Muscle of leg (tissue), 3 donors: ENCODE measurements at regions not wholly inside any gene's neighbourhood (a gene's known extent, or its start where the extent isn't known, plus 50 kb on each side); places are given as distances from the start of the nearest gene placed in this dataset.

Experiments used
- DNase-seq: peaks from one replicate; pipeline ENCODE4 v3.0.0; 2013
- H3K27ac ChIP-seq: one replicate; pipeline ENCODE4 v1.5.1; 2013; ENCODE audit warnings: mild to moderate bottlenecking, low read length, control low read depth
- H3K27me3 ChIP-seq: one replicate; pipeline ENCODE4 v1.6.1; 2013; ENCODE audit warnings: low read length; ENCODE audit not compliant: control insufficient read depth, insufficient read depth
- H3K36me3 ChIP-seq: one replicate; pipeline ENCODE4 v1.6.1; 2013; ENCODE audit warnings: low read length; ENCODE audit not compliant: control insufficient read depth, insufficient read depth
- H3K4me1 ChIP-seq: one replicate; pipeline ENCODE4 v1.6.1; 2013; ENCODE audit warnings: low read length; ENCODE audit not compliant: control insufficient read depth, insufficient read depth
- H3K4me3 ChIP-seq: one replicate; pipeline ENCODE4 v1.5.1; 2013; ENCODE audit warnings: low read length, control low read depth
- H3K9me3 ChIP-seq: replicated peaks from 2 replicates; pipeline ENCODE4 v1.6.1; 2013; ENCODE audit warnings: low read depth, low read length; ENCODE audit not compliant: control insufficient read depth
- WGBS: methylation state at CpG from one replicate; pipeline ENCODE4 v1.1.5; 2013; ENCODE audit warnings: missing lambda C conversion rate; ENCODE audit not compliant: insufficient coverage; 5-methylcytosine and 5-hydroxymethylcytosine counted together

DNA sequence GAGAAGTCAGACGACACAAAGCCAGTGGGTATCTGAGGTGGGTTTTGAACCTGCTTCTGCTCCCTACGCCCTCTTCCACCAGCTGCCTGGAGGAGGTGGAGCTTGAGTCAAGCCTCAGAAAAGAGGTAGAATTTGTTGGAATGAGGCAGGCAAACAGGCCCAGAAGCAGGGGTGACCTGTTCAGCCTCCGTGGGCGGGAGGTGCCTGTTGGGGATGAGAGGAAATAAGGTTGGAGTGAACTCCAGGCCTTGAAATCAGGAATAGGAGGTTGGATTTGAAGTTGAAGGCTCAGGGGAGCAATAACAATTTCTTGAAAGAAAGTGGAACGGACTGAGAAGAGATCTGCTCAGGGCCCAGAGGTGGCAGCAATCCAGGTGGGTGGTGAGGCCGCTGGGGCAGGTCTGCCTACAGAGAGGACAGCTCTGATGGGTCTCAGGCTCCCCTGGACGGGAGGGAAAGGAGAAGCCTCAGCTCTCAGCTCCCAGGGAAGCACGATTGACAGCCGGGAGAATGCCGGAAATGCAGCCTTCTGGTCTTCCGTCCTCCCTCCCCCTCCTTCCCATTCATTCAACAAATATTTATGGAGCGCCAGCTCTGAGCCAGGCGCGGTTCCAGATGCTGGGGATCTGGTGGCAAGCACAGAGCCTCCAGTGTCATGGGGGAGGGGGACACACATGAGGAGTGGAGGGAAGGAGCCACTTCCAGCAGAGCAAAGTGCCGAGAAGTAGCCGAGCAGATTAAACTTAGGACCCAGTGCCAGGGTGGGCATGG lies 61.9 kb upstream of the CIBAR2 start:
- peak; percentile 72 for DNase-seq
- H3K4me1 ChIP-seq = peaks cover 80% of the 10 kb centered on the region
- WGBS = 43% methylated on average over 5 of the region's 16 CpGs
- H3K27ac ChIP-seq = peak overlapping the region; percentile 79
- H3K9me3 ChIP-seq = no peaks in the 10 kb centered on the region
- peaks cover 4% of the 10 kb centered on the region for H3K27me3 ChIP-seq
- H3K4me3 ChIP-seq = no peak overlapping the region
- H3K36me3 ChIP-seq = peaks cover 19% of the 10 kb centered on the region

DNA sequence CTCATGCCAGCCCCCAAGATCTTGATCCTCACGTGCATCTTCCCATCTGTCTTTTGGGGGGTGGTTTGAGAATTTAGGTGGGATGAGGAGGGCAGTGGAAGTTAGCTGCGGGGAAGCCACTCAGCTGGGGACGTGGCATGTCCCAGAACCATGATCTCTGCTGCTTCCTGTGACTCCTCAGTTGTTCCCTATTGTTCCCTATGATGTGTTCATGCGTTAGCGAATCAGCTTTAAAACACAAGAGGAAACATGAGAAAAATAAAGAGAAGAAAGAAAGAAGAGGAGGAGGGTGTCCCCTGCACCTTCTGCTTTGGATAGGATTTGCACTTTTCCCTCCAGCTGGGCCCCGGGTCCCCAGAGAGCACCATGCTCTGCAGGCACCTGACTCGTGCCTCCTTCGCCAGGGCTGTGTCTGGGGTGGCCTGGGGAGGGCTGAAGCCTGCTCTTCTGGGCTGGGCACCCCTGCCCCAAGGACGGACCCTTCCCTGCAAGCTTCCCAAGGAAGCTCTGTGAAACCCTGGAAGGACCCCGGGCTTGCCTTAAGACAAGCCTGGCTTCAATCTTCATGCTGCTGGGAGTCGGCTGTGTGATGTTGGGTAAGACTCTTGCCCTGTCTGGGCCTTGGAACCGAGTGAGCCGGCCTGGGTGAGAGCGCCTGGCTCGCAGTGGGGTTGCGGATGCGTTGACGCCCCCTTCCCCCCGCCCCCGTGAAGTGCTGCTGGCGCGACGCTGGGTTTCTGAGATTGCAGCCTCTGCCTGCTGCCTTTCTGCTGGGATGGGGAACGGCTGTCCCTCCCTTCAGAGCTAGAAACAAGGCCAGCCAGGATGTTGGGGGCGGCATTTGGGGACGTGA lies 62.8 kb upstream of the CIBAR2 start:
- Histone ChIP-seq H3K4me1 (peaks cover 89% of the 10 kb centered on the region), H3K36me3 (peaks cover 19% of the 10 kb centered on the region), H3K9me3 (no peaks in the 10 kb centered on the region), H3K27ac (peak overlapping the region; percentile 79), H3K4me3 (no peak overlapping the region), H3K27me3 (peaks cover 4% of the 10 kb centered on the region)
- DNase-seq = no peak
- 53% methylated on average over 23 of the region's 26 CpGs for WGBS

DNA sequence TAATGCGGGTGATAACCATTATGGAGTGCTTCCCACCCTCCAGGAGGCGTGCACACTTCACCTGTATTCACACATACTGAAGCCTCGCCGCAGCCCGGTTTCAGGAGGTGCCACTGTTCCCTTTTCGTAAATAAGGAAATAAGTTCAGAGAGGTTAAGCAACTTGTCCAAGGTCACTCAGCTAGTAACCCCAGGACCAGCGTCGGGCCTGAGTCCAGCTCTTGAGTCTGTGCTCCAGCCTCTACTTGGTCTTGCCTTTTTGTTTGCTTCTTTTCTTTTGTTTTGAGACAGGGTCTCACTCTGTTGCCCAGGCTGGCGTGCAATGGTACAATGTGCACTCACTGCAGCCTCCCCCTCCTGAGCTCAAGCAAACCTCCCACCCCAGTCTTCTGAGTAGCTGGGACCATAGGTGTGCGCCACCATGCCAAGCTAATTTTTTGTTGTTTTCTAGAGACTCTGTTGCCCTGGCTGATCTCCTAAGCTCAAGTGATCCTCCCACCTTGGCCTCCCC lies 63.5 kb upstream of the CIBAR2 start:
- Histone ChIP-seq H3K27ac (no peak overlapping the region), H3K36me3 (peaks cover 19% of the 10 kb centered on the region), H3K27me3 (peaks cover 2% of the 10 kb centered on the region), H3K4me3 (no peak overlapping the region), H3K9me3 (no peaks in the 10 kb centered on the region), H3K4me1 (peaks cover 88% of the 10 kb centered on the region)
- 88% methylated on average over 4 of the region's 10 CpGs for WGBS
- no peak for DNase-seq

DNA sequence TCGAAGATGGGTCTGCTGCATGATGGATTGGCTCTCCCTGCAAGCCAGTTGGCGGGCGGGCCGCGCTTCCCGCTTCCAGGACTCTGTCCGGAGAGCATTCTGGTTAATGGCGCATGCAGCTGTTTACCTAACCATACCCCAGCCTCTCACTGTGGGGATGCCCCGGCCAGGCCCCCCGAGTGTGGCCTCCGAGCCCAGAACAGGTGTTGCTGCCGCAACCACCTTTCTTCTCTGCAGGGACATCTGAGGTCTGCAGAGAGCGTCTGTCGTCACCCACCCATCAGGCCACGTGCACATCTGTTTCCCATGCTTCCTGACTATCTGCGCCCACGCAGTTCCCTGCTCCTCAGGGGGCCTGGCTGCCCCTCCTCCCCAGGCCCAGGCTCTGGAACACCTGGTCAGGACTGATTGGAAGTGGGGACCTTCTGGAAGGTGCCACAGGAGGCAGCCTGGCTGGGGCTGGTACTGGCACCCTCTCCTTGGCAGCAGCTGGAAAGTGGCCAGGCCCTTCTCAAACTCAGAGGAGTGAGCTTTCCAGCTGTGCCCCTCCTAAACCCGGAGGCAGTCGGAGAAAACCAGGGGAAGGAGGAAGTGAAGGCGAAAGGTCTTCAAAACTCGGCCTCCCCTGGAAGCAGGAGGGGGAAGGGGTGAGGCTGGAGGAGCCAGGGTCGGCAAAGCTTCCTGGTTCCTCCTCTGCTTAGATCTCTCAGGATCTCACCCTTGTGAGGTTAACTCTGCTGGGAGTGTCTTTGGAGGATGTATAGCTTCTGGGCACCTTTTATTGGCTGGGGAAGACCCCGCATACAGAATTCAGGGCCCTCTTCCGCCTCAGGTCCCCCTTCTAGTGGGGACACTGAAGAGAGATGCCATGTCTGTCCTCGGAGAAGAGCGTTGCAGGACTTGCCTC lies 64.5 kb upstream of the CIBAR2 start:
- Histone ChIP-seq H3K4me3 (no peak overlapping the region), H3K4me1 (peaks cover 88% of the 10 kb centered on the region), H3K27ac (peak overlapping the region; percentile 20), H3K9me3 (no peaks in the 10 kb centered on the region), H3K36me3 (peaks cover 19% of the 10 kb centered on the region), H3K27me3 (peaks cover 2% of the 10 kb centered on the region)
- 29% methylated on average over 20 of the region's 26 CpGs for WGBS
- peak; percentile 76 for DNase-seq

DNA sequence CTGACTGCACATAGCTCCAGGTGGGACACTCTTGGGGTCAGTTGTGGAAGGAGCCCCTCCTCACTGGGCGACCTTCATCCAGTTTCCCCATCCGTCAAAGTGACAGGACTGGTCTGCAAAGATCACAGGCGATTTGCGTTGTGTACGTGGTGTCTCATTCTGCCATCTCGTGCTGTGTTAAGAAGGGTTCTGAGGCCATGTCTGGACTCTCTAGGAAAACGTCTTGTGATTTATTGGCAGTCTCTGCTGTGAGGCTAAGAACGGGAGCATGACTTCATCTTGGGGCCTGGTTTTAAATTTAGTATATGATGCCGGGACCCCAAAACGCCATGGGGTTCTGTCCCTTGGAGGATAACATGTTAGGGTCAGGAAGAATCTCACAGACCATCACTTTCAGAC lies 65.2 kb upstream of the CIBAR2 start:
- H3K27ac ChIP-seq = no peak overlapping the region
- 80% methylated on average over 9 of the region's 10 CpGs for WGBS
- no peak for DNase-seq
- H3K27me3 ChIP-seq = peaks cover 2% of the 10 kb centered on the region
- H3K36me3 ChIP-seq = peaks cover 24% of the 10 kb centered on the region
- no peaks in the 10 kb centered on the region for H3K9me3 ChIP-seq
- peaks cover 82% of the 10 kb centered on the region for H3K4me1 ChIP-seq
- H3K4me3 ChIP-seq = no peak overlapping the region

DNA sequence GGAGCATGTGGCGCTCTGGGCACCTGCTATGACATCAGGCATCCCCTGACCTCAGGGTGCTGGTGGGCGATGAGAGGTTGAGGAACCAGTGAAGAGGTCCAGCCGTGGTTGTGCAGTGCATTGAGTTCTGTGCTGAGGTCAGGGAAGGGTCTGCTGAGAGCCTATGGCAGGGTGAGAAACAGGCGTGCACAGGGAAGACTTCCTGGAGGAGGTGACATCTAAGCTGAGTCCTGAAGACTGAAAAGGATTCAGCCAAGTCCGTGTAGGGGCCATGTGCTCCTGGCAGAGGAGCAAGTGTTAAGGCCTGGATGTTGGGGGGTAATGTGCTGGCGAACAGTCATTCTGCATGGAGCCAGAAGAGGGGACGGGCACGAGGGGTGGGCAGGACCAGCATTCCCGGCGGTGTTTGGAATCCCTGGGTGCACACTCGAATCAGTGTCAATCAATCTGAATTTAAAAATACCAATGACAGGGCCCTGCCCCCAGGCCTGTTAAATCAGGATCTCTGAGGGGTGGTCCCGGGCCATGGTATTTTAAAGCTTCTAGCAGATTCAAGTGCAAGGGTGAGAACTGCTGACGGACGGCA lies 65.8 kb upstream of the CIBAR2 start:
- no peak for DNase-seq
- Histone ChIP-seq H3K4me3 (no peak overlapping the region), H3K9me3 (no peaks in the 10 kb centered on the region), H3K36me3 (peaks cover 30% of the 10 kb centered on the region), H3K27me3 (no peaks in the 10 kb centered on the region), H3K27ac (no peak overlapping the region), H3K4me1 (peaks cover 75% of the 10 kb centered on the region)
- 89% methylated on average over 14 of the region's 14 CpGs for WGBS

DNA sequence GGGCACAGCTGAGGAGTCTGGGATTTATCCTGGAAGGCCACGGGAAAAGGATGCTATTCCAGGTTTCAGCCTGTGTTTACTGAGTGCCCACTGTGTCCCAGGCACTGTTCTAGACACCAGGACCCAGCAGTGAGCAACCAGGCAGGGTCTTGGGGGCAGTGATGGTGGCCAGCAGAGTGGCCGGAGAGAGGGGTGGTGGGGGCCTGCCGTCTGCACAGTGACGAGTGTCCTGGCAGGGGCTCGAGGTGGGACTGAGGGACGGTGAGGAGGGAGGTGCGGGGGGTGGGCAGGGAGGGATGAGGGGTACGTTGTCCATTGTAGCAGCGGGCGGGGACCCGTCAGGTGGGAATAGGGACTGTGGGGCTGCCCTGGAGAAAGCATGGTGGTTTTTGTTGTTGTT lies 66.3 kb upstream of the CIBAR2 start:
- H3K4me1 ChIP-seq = peaks cover 70% of the 10 kb centered on the region
- no peak for DNase-seq
- no peak overlapping the region for H3K27ac ChIP-seq
- no peaks in the 10 kb centered on the region for H3K27me3 ChIP-seq
- peaks cover under 1% of the 10 kb centered on the region for H3K9me3 ChIP-seq
- peaks cover 31% of the 10 kb centered on the region for H3K36me3 ChIP-seq
- no peak overlapping the region for H3K4me3 ChIP-seq
- 82% methylated on average over 6 of the region's 11 CpGs for WGBS

DNA sequence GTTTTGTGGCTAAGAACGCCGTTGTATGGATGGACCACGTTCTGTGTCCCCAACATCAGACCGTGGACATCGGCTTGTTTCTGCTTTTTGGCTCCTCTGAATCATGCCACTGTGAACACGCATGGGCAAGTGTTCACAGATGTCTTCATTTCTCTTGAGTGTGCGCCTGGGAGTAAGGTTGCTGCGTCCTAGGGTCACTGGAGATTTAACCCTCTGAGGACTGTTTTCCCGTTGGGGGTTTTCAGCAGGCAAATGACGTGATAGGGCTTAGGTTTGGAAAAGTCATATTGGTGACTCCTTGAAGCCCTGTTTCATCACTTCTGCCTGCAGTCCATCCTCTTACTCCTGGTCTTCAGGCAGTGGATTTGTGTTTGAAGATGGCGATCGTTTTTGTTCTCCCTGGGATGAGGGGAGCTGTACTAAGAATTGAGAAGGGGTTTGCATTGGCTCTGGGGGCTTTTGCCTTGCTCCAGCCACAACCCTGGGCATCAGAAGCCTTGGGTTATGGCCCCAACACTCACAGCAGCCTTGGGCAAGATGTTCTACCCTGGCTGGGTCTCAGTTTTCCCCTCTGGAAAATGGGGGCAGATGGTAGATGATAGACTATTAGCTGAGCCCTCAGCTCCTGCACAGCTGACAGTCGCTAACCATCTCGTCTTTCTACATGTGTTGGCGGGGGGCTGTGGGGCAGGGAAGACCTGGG lies 67.2 kb upstream of the CIBAR2 start:
- WGBS = 78% methylated on average over 11 of the region's 15 CpGs
- no peak overlapping the region for H3K27ac ChIP-seq
- peaks cover 61% of the 10 kb centered on the region for H3K4me1 ChIP-seq

More for the DNA sequence above, 67.2 kb upstream of the CIBAR2 start:
- H3K9me3 ChIP-seq = peaks cover 10% of the 10 kb centered on the region
- peaks cover 39% of the 10 kb centered on the region for H3K36me3 ChIP-seq
- H3K4me3 ChIP-seq = no peak overlapping the region
- DNase-seq = no peak
- no peaks in the 10 kb centered on the region for H3K27me3 ChIP-seq
